Karpas-422 (cell line): ENCODE measurements at regions not wholly inside any gene's neighbourhood (a gene's known extent, or its start where the extent isn't known, plus 50 kb on each side); places are given as distances from the start of the nearest gene placed in this dataset.

Source experiments
- DNase-seq: peaks from one replicate; pipeline ENCODE4 v3.0.0-alpha.2; 2015
- H2AFZ ChIP-seq: fragments of 200-600 bp; sonication (generic); 2 replicates; pipeline ENCODE4 v1.6.1; 2014; ENCODE audit warnings: antibody characterized with exemption, low read length, mixed read lengths
- H3K27ac ChIP-seq: fragments of 200-600 bp; sonication (generic); 2 replicates; pipeline ENCODE4 v1.5.1; 2014; ENCODE audit warnings: mild to moderate bottlenecking, low read length, moderate library complexity
- H3K27me3 ChIP-seq: fragments of 200-600 bp; sonication (generic); 2 replicates; pipeline ENCODE4 v1.6.1; 2014; ENCODE audit warnings: low read length, mixed read lengths
- H3K36me3 ChIP-seq: fragments of 200-600 bp; sonication (generic); 2 replicates; pipeline ENCODE4 v1.6.1; 2014; ENCODE audit warnings: low read length, mixed read lengths; ENCODE audit not compliant: insufficient read depth
- H3K4me1 ChIP-seq: fragments of 200-600 bp; sonication (generic); 2 replicates; pipeline ENCODE4 v1.6.1; 2014; ENCODE audit warnings: mild to moderate bottlenecking, low read length, mixed read lengths
- H3K4me2 ChIP-seq: fragments of 200-600 bp; sonication (generic); 2 replicates; pipeline ENCODE4 v1.6.1; 2014; ENCODE audit warnings: low read length, low read depth, mild to moderate bottlenecking; ENCODE audit not compliant: poor library complexity, severe bottlenecking
- H3K4me3 ChIP-seq: fragments of 200-600 bp; sonication (generic); 2 replicates; pipeline ENCODE4 v1.5.1; 2014; ENCODE audit warnings: mild to moderate bottlenecking, antibody characterized with exemption, low read length, mixed read lengths
- H3K79me2 ChIP-seq: fragments of 200-600 bp; sonication (generic); 2 replicates; pipeline ENCODE4 v1.6.1; 2014; ENCODE audit warnings: mild to moderate bottlenecking, low read length, mixed read lengths
- H3K9ac ChIP-seq: fragments of 200-600 bp; sonication (generic); 2 replicates; pipeline ENCODE4 v1.6.0; 2014; ENCODE audit warnings: low read length
- H3K9me2 ChIP-seq: fragments of 200-600 bp; sonication (generic), shearing (Covaris generic); replicated peaks from 2 replicates; pipeline ENCODE4 v1.6.0; 2014; ENCODE audit warnings: mild to moderate bottlenecking, low read length, moderate library complexity; ENCODE audit not compliant: insufficient read depth
- H3K9me3 ChIP-seq: fragments of 300-700, 200-600 bp; sonication (generic); 2 replicates; pipeline ENCODE4 v1.6.1; 2014; ENCODE audit warnings: low read length, mixed read lengths
- H4K20me1 ChIP-seq: fragments of 200-600 bp; sonication (generic); 2 replicates; pipeline ENCODE4 v1.6.1; 2014; ENCODE audit warnings: mild to moderate bottlenecking, antibody characterized with exemption, low read length, low read depth; ENCODE audit not compliant: insufficient read depth

DNA sequence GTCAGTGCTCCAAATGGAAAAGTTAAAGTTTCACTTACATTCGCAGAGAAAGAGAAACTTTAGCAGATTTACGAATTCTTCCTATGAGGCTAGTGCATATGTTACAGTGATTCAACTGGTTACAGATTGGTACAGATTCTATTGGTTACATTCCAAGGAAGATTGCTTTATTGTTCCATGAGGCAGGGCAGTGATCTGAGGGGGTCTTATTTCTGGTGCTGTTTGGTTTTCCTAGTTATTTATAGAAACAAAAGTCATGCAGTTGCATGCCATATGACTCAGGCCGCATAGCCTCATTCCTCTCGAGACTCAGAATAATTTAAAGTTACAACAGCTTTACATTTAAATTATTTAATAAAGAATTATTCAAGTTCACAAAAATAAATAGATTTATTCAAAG is 385.4 kb upstream of the SYT4 start:
- Histone ChIP-seq H3K9ac (no peak overlapping the region), H3K79me2 (no peaks in the 10 kb centered on the region), H3K9me3 (no peaks in the 10 kb centered on the region), H2AFZ (no peak overlapping the region), H3K36me3 (no peaks in the 10 kb centered on the region), H4K20me1 (no peaks in the 10 kb centered on the region), H3K4me3 (no peak overlapping the region), H3K4me1 (no peaks in the 10 kb centered on the region), H3K27ac (no peak overlapping the region), H3K27me3 (no peaks in the 10 kb centered on the region), H3K4me2 (no peak overlapping the region), H3K9me2 (no peaks in the 10 kb centered on the region)
- no peak for DNase-seq

DNA sequence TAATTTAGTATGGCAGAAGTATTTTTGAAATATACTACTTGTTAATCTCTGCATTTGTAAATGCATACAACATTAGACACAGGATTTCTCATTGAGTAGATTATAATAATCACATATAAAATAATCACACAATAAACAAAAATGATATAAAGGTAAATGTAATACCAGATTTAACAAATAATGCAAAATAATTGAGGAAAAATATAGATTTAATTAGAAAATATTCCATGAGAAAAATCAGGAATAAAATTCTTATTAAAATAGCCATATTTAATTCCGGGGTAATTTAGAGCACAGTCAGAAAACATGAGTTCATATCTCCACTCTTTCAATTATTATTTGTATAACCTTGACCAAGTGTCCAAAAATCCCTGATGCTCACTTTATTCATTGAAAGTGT is 385.9 kb upstream of the SYT4 start:
- no peak overlapping the region for H2AFZ ChIP-seq
- no peaks in the 10 kb centered on the region for H3K9me2 ChIP-seq
- H3K27me3 ChIP-seq, result no peaks in the 10 kb centered on the region
- no peak overlapping the region for H3K9ac ChIP-seq
- H4K20me1 ChIP-seq, result no peaks in the 10 kb centered on the region
- no peaks in the 10 kb centered on the region for H3K9me3 ChIP-seq
- DNase-seq, result no peak
- no peaks in the 10 kb centered on the region for H3K36me3 ChIP-seq
- H3K4me3 ChIP-seq, result no peak overlapping the region
- no peak overlapping the region for H3K4me2 ChIP-seq
- H3K27ac ChIP-seq, result no peak overlapping the region
- H3K79me2 ChIP-seq, result no peaks in the 10 kb centered on the region
- H3K4me1 ChIP-seq, result no peaks in the 10 kb centered on the region

DNA sequence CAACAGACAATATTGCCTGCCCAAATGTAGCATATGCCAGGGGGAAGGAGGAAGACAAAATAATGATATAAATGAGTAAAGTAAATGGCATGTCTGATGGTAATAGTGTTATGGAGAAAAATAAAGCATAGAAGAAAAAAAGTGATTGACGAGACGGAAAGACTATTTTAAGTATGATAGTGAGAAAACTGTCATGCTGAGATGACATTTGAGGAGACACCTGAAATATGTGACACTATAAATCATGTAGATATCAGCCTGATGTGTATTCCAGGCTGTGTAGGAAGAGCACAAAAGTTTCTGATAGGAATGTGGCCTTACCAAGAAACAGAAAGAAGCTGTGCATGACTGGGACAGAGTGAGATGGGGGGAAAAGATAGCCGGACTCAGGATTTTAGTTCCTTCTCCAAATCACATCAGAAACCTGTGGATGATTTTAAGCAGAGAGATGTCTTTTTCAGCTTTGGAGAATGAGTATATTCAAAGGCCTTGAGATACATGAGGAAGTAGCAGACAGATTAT is 387.3 kb upstream of the SYT4 start:
- H3K9me3 ChIP-seq, result no peaks in the 10 kb centered on the region
- no peak overlapping the region for H3K27ac ChIP-seq
- DNase-seq, result no peak
- no peaks in the 10 kb centered on the region for H3K79me2 ChIP-seq
- H3K9me2 ChIP-seq, result no peaks in the 10 kb centered on the region
- H3K4me2 ChIP-seq, result no peak overlapping the region
- H4K20me1 ChIP-seq, result no peaks in the 10 kb centered on the region
- no peaks in the 10 kb centered on the region for H3K36me3 ChIP-seq
- no peaks in the 10 kb centered on the region for H3K27me3 ChIP-seq
- H3K4me1 ChIP-seq, result no peaks in the 10 kb centered on the region
- no peak overlapping the region for H3K4me3 ChIP-seq
- H2AFZ ChIP-seq, result no peak overlapping the region
- no peak overlapping the region for H3K9ac ChIP-seq

DNA sequence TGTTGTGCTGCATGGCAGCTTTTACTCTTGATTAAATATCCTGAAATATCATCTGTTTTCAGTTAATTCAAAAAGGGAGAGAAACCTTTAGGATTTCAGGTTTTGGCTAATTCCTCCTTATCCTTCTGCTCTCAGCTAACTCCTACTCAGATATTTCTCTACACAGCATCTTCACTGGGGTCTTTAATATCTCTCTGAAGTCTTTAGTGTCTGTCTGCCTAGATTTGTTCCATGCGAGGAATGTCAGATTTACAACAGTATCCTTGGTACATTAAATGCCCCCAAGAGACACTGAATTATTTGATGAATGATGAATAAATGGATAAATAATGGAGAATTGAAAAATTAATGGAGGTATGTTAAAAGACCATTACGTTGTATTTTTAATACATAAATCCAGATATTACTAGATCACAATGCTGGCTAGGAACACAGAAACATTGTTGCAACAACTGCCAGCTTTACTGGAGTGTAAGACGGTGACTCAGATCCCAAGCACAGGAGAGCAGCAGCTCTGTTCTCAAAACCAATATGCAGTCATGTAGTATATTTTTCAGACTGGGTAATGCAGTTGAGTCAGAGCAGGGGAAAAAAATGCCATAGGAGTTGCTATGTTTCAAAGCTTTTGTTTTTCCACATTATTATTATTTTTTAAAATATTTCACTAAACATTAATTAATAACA is 388.0 kb upstream of the SYT4 start:
- Histone ChIP-seq H3K4me3 (no peak overlapping the region), H3K27me3 (no peaks in the 10 kb centered on the region), H3K79me2 (no peaks in the 10 kb centered on the region), H4K20me1 (no peaks in the 10 kb centered on the region), H3K9ac (no peak overlapping the region), H3K36me3 (no peaks in the 10 kb centered on the region), H3K4me2 (no peak overlapping the region), H3K9me2 (no peaks in the 10 kb centered on the region), H3K27ac (no peak overlapping the region), H3K4me1 (no peaks in the 10 kb centered on the region), H3K9me3 (no peaks in the 10 kb centered on the region), H2AFZ (no peak overlapping the region)
- no peak for DNase-seq

DNA sequence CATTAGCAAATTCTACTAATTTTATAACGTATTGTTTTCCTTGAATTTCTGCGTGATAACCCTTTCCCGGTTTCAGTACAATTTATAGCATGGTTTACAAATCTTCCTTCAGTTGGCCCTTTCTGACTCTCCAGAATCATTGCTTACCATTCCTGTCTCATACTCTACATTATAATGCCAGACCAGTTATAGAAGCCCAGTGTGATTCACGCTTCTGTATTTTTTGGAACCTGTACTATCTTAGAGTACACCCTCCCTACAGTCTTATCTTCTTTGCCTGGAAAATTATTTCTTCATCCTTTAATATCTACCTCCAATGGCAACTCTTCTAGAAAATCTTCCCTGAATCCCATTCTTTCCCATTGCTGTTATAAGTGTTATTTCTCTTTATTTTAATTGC is 391.6 kb upstream of the SYT4 start:
- Histone ChIP-seq H3K9ac (no peak overlapping the region), H4K20me1 (no peaks in the 10 kb centered on the region), H3K4me1 (no peaks in the 10 kb centered on the region), H3K9me3 (no peaks in the 10 kb centered on the region), H3K4me2 (no peak overlapping the region), H2AFZ (no peak overlapping the region), H3K36me3 (no peaks in the 10 kb centered on the region), H3K27ac (no peak overlapping the region), H3K79me2 (no peaks in the 10 kb centered on the region), H3K27me3 (no peaks in the 10 kb centered on the region), H3K4me3 (no peak overlapping the region), H3K9me2 (no peaks in the 10 kb centered on the region)
- no peak for DNase-seq

DNA sequence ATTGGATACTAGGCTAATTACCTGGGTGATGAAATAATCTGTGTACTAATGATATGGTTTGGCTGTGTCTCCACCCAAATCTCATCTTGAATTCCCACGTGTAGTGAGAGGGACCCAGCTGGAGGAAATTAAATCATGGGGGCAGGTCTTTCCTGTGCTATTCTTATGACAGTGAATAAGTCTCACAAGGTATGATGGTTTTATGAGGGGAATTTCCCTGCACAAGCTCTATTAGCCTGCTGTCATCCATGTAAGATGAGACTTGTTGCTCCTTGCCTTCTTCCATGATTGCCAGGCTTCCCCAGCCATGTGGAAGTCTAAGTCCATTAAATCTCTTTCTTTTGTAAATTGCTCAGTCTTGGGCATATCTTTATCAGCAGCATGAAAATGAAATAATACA is 394.1 kb upstream of the SYT4 start:
- no peak overlapping the region for H3K9ac ChIP-seq
- no peak overlapping the region for H3K4me2 ChIP-seq
- H3K27me3 ChIP-seq, result no peaks in the 10 kb centered on the region

DNA sequence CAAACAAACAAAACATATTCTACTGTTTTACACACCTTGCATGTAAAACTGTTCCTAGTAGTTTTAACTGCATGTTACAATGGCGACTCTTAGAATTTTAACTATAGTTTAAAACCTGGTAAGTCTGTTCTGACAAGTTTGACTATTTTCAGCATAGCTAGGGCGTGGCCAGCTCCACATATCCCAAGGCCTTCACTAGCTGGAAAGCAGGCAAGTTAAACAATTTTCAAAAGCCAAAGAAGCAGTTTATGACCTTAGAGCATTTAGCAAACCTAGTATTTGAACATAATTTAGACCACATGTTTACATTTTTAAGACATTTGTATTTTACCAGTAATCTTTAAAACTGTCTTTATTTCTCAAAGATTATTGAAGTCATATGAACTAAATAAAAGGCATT is 402.8 kb upstream of the SYT4 start:
- H2AFZ ChIP-seq, result no peak overlapping the region

More for the DNA sequence above, 394.1 kb upstream of the SYT4 start:
- Histone ChIP-seq H4K20me1 (no peaks in the 10 kb centered on the region), H3K9me2 (no peaks in the 10 kb centered on the region), H3K9me3 (peaks cover 5% of the 10 kb centered on the region; the same call in 1 of the 2 replicates), H3K4me1 (no peaks in the 10 kb centered on the region), H3K36me3 (no peaks in the 10 kb centered on the region), H3K4me3 (no peak overlapping the region), H2AFZ (no peak overlapping the region), H3K27ac (no peak overlapping the region), H3K79me2 (no peaks in the 10 kb centered on the region)
- DNase-seq, result no peak

DNA sequence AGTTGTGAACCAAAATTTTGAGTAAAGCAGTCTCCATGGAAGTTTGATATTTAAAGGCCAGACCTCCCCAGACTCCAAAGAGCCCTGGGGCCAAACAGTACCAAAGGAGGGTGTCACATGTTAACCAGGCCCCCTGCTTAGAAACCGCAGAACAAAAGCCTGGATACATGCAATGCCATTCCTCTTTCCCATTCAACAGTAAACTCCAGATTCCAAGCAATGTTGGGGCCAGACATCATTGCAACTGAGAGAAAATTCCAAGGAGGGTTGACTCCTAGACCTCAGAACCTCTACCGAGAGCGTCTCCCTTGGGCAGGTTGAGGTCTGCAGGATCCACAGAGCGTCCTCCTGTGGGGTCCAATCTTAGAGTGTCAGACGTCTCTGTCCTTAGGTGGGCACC is 404.4 kb upstream of the SYT4 start:
- no peak overlapping the region for H3K4me3 ChIP-seq
- peaks cover 9% of the 10 kb centered on the region; the same call in 1 of the 2 replicates for H3K9me3 ChIP-seq
- H3K79me2 ChIP-seq, result no peaks in the 10 kb centered on the region
- no peak overlapping the region for H2AFZ ChIP-seq
- no peak overlapping the region for H3K4me2 ChIP-seq
- H3K36me3 ChIP-seq, result no peaks in the 10 kb centered on the region
- no peak for DNase-seq
- H3K4me1 ChIP-seq, result no peaks in the 10 kb centered on the region
- no peaks in the 10 kb centered on the region for H3K27me3 ChIP-seq
- no peaks in the 10 kb centered on the region for H3K9me2 ChIP-seq
- H3K27ac ChIP-seq, result no peak overlapping the region
- no peaks in the 10 kb centered on the region for H4K20me1 ChIP-seq
- H3K9ac ChIP-seq, result no peak overlapping the region

More for the DNA sequence above, 402.8 kb upstream of the SYT4 start:
- Histone ChIP-seq H3K36me3 (no peaks in the 10 kb centered on the region), H3K27ac (no peak overlapping the region), H3K9me2 (no peaks in the 10 kb centered on the region), H3K4me3 (no peak overlapping the region), H3K79me2 (no peaks in the 10 kb centered on the region), H3K9me3 (peaks cover 6% of the 10 kb centered on the region; the same call in 1 of the 2 replicates), H3K9ac (no peak overlapping the region), H3K4me1 (no peaks in the 10 kb centered on the region), H3K4me2 (no peak overlapping the region), H4K20me1 (no peaks in the 10 kb centered on the region), H3K27me3 (no peaks in the 10 kb centered on the region)
- DNase-seq, result no peak
